H1 (cell line): ENCODE measurements at regions not wholly inside any gene's neighbourhood (a gene's known extent, or its start where the extent isn't known, plus 50 kb on each side); places are given as distances from the start of the nearest gene placed in this dataset.

ENCODE experiments used
- CTCF ChIA-PET: fragments of 300-600 bp; sonication (Branson Sonifier 250); formaldehyde crosslinking; loops from one replicate; lab custom pipeline; 2021; ENCODE audit not compliant: partially characterized antibody; lab: Charles Lee
- POLR2A ChIA-PET: fragments of 300-600 bp; sonication (Branson Sonifier 250); formaldehyde crosslinking; loops from one replicate; lab custom pipeline; 2021; ENCODE audit warnings: inconsistent platforms; ENCODE audit not compliant: partially characterized antibody; lab: Charles Lee
- DNase-seq, 2 experiments: peaks; one replicate each; pipeline versions ENCODE4 v3.0.0 to v3.0.0-alpha.2; 2010 to 2022; ENCODE audit warnings: low spot score in 2 of 2, low read depth in 1 of 2, mixed read lengths in 1 of 2
- FAIRE-seq: peaks from 2 replicates; lab custom pipeline; 2011; peaks lifted over from hg19 to GRCh38; lab: Jason Lieb, UNC
- H2AFZ ChIP-seq: 2 replicates; pipeline ENCODE4 v1.8.1; 2012; ENCODE audit warnings: low read length, inconsistent platforms
- H2AK5ac ChIP-seq: 2 replicates; pipeline ENCODE4 v1.6.1; 2013; ENCODE audit warnings: low read depth, low read length
- H2BK120ac ChIP-seq: replicated peaks from 2 replicates; pipeline ENCODE3; 2013; ENCODE audit warnings: low read depth, low read length, inconsistent platforms
- H2BK12ac ChIP-seq: 2 replicates; pipeline ENCODE4 v1.6.1; 2013; ENCODE audit warnings: low read depth, low read length
- H2BK15ac ChIP-seq: 2 replicates; pipeline ENCODE4 v1.6.1; 2013; ENCODE audit warnings: low read length
- H2BK20ac ChIP-seq: 2 replicates; pipeline ENCODE4 v1.6.1; 2013; ENCODE audit warnings: low read length
- H2BK5ac ChIP-seq: 2 replicates; pipeline ENCODE4 v1.6.1; 2013; ENCODE audit warnings: low read depth, low read length
- H3K14ac ChIP-seq: 2 replicates; pipeline ENCODE4 v1.6.1; 2013; ENCODE audit warnings: inconsistent platforms; ENCODE audit not compliant: insufficient read length
- H3K18ac ChIP-seq: 2 replicates; pipeline ENCODE4 v1.6.1; 2013; ENCODE audit warnings: low read length; ENCODE audit errors: extremely low read depth
- H3K23ac ChIP-seq: 2 replicates; pipeline ENCODE4 v1.6.1; 2013; ENCODE audit warnings: inconsistent platforms; ENCODE audit not compliant: insufficient read length
- H3K23me2 ChIP-seq: 2 replicates; pipeline ENCODE4 v1.6.1; 2013; ENCODE audit warnings: low read depth, low read length
- H3K27ac ChIP-seq: 2 replicates; pipeline ENCODE4 v1.6.1; 2011; ENCODE audit warnings: low read depth, low read length, inconsistent platforms
- H3K27me3 ChIP-seq, 4 experiments: replicated peaks in 1 of 4; 1 replicate in 1 of 4; 2 replicates in 3 of 4; pipeline versions ENCODE4 v1.6.1 to v1.8.1; 2011 to 2013; ENCODE audit warnings: low read length in 3 of 4, mild to moderate bottlenecking in 3 of 4, inconsistent platforms in 2 of 4, mixed read lengths in 2 of 4, moderate library complexity in 1 of 4; ENCODE audit not compliant: control insufficient read depth in 3 of 4, insufficient read depth in 3 of 4; ENCODE audit errors: extremely low read depth in 1 of 4
- H3K36me3 ChIP-seq, 4 experiments: 2 replicates each; pipeline versions ENCODE4 v1.6.1 to v1.8.1; 2011 to 2013; ENCODE audit warnings: mild to moderate bottlenecking in 4 of 4, low read length in 3 of 4, moderate library complexity in 2 of 4, control low read depth in 1 of 4, inconsistent platforms in 1 of 4; ENCODE audit not compliant: insufficient read depth in 4 of 4, control insufficient read depth in 2 of 4
- H3K4ac ChIP-seq: replicated peaks from 2 replicates; pipeline ENCODE3; 2013; ENCODE audit warnings: low read length, low read depth, mixed read lengths, inconsistent platforms; ENCODE audit not compliant: insufficient read length
- H3K4me1 ChIP-seq, 4 experiments: replicated peaks in 1 of 4; 1 replicate in 1 of 4; 2 replicates in 3 of 4; pipeline versions ENCODE4 v1.6.1 to v1.8.1; 2011 to 2013; ENCODE audit warnings: low read length in 3 of 4, inconsistent platforms in 2 of 4, mixed read lengths in 1 of 4; ENCODE audit not compliant: insufficient read depth in 4 of 4, control insufficient read depth in 3 of 4
- H3K4me2 ChIP-seq, 2 experiments: 2 replicates each; pipeline versions ENCODE4 v1.6.1 to v1.8.1; 2011 to 2013; ENCODE audit warnings: low read depth in 2 of 2, low read length in 2 of 2, control low read depth in 1 of 2, inconsistent platforms in 1 of 2, mild to moderate bottlenecking in 1 of 2; ENCODE audit not compliant: insufficient read depth in 1 of 2
- H3K4me3 ChIP-seq, 4 experiments: fragments of 200-600, 300-600 bp in 1 of 4; sonication (generic), shearing (Covaris generic), sonication (Bioruptor Twin) in 1 of 4; 2 replicates each; pipeline versions ENCODE4 v1.5.1 to v1.8.1; 2011 to 2016; ENCODE audit warnings: low read length in 4 of 4, low read depth in 3 of 4, control low read depth in 2 of 4, inconsistent platforms in 2 of 4, mild to moderate bottlenecking in 2 of 4, mixed read lengths in 1 of 4, moderate library complexity in 1 of 4; ENCODE audit not compliant: insufficient read depth in 2 of 4; ENCODE audit errors: extremely low read depth in 1 of 4
- H3K56ac ChIP-seq: replicated peaks from 2 replicates; pipeline ENCODE3; 2013; ENCODE audit warnings: low read depth, mild to moderate bottlenecking, mixed read lengths, low read length, inconsistent platforms; ENCODE audit not compliant: insufficient read length
- H3K79me1 ChIP-seq: 2 replicates; pipeline ENCODE4 v1.6.1; 2013; ENCODE audit warnings: low read depth, low read length, control low read depth
- H3K79me2 ChIP-seq, 2 experiments: 2 replicates each; pipeline versions ENCODE4 v1.6.1 to v1.8.1; 2012 to 2013; ENCODE audit warnings: low read length in 2 of 2, mild to moderate bottlenecking in 2 of 2, inconsistent platforms in 1 of 2; ENCODE audit not compliant: insufficient read depth in 2 of 2, control insufficient read depth in 1 of 2
- H3K9ac ChIP-seq, 4 experiments: replicated peaks in 1 of 4; 1 replicate in 1 of 4; 2 replicates in 3 of 4; pipeline versions ENCODE4 v1.6.1 to v1.8.1; 2011 to 2013; ENCODE audit warnings: low read depth in 3 of 4, low read length in 3 of 4, control low read depth in 2 of 4, mild to moderate bottlenecking in 2 of 4, moderate library complexity in 2 of 4, inconsistent platforms in 1 of 4; ENCODE audit errors: extremely low read depth in 1 of 4
- H3K9me3 ChIP-seq, 2 experiments: 2 replicates each; pipeline versions ENCODE4 v1.6.1 to v1.8.1; 2012 to 2013; ENCODE audit warnings: mild to moderate bottlenecking in 2 of 2, moderate library complexity in 2 of 2, control low read depth in 1 of 2, inconsistent platforms in 1 of 2, low read depth in 1 of 2, low read length in 1 of 2, mixed read lengths in 1 of 2; ENCODE audit not compliant: insufficient read depth in 2 of 2
- H4K20me1 ChIP-seq, 2 experiments: replicated peaks in 1 of 2; 2 replicates each; pipeline versions ENCODE3 to v1.8.1; 2011 to 2013; ENCODE audit warnings: inconsistent platforms in 2 of 2, low read length in 2 of 2, mild to moderate bottlenecking in 1 of 2; ENCODE audit not compliant: insufficient read depth in 2 of 2, control insufficient read depth in 1 of 2
- H4K5ac ChIP-seq: 2 replicates; pipeline ENCODE4 v1.6.1; 2013; ENCODE audit warnings: low read length, low read depth, mixed read lengths, inconsistent platforms; ENCODE audit not compliant: insufficient read length
- H4K8ac ChIP-seq: 2 replicates; pipeline ENCODE4 v1.8.0; 2013; ENCODE audit warnings: mild to moderate bottlenecking, moderate library complexity, low read length, inconsistent platforms; ENCODE audit not compliant: insufficient read depth; ENCODE audit errors: extremely low read depth
- H4K91ac ChIP-seq: replicated peaks from 2 replicates; pipeline ENCODE3; 2013; ENCODE audit warnings: low read length, mixed read lengths, inconsistent platforms; ENCODE audit not compliant: insufficient read length
- CBX8 ChIP-seq: fragments of 300-800, 300-1000 bp; sonication (generic); IDR thresholded peaks from 2 replicates; pipeline ENCODE4 v1.7.1; 2016; ENCODE audit warnings: low read depth, low read length, borderline replicate concordance
- POLR2A ChIP-seq, 2 experiments: IDR thresholded peaks; 1 replicate in 1 of 2; 2 replicates in 1 of 2; pipeline ENCODE4 v1.6.1; 2011; ENCODE audit warnings: low read depth in 2 of 2, low read length in 2 of 2, mild to moderate bottlenecking in 2 of 2; ENCODE audit errors: control extremely low read depth in 1 of 2
- RFX5 ChIP-seq: IDR thresholded peaks from 2 replicates; pipeline ENCODE4 v1.6.1; 2011; ENCODE audit warnings: low read depth, low read length, improper control_type of control experiment, borderline replicate concordance
- SAP30 ChIP-seq: fragments of 300-600 bp; sonication (generic); IDR thresholded peaks from 2 replicates; pipeline ENCODE4 v1.7.1; 2012; ENCODE audit warnings: low read length, moderate library complexity, mild to moderate bottlenecking, inconsistent platforms; ENCODE audit not compliant: insufficient read depth, insufficient replicate concordance
- SIX5 ChIP-seq: IDR thresholded peaks from 2 replicates; pipeline ENCODE4 v1.6.1; 2011; ENCODE audit warnings: mild to moderate bottlenecking, low read depth, low read length
- ZNF274 ChIP-seq: IDR thresholded peaks from 2 replicates; pipeline ENCODE4 v1.7.0; 2012; ENCODE audit warnings: low read length, borderline replicate concordance; ENCODE audit errors: extremely low read depth
- WGBS, 2 experiments: shearing (Covaris generic) in 1 of 2; methylation state at CpG; one replicate each; pipeline versions ENCODE4 v1.1.6 to v1.1.7; 2013 to 2015; ENCODE audit warnings: low lambda C conversion rate in 2 of 2, mixed read lengths in 2 of 2, inconsistent platforms in 1 of 2, low coverage in 1 of 2, missing lambda C conversion rate in 1 of 2; ENCODE audit not compliant: insufficient replicate concordance in 2 of 2, insufficient coverage in 1 of 2, insufficient read length in 1 of 2; ENCODE audit errors: extremely low coverage in 1 of 2, missing lambda C conversion rate in 1 of 2; 5-methylcytosine and 5-hydroxymethylcytosine counted together
- TF ChIP-seq, protein P1 (sequence below), 3 experiments: IDR thresholded peaks; 1 replicate in 2 of 3; 2 replicates in 1 of 3; pipeline versions ENCODE4 v1.5.1 to v1.6.1; 2011; ENCODE audit warnings: low read length in 3 of 3, mild to moderate bottlenecking in 3 of 3, inconsistent platforms in 2 of 3, low read depth in 1 of 3, moderate library complexity in 1 of 3; ENCODE audit not compliant: insufficient read depth in 1 of 3; ENCODE audit errors: control extremely low read depth in 1 of 3
- TF ChIP-seq, protein P2 (sequence below): IDR thresholded peaks from 2 replicates; pipeline ENCODE4 v1.6.1; 2012; ENCODE audit warnings: low read length, inconsistent platforms

DNA sequence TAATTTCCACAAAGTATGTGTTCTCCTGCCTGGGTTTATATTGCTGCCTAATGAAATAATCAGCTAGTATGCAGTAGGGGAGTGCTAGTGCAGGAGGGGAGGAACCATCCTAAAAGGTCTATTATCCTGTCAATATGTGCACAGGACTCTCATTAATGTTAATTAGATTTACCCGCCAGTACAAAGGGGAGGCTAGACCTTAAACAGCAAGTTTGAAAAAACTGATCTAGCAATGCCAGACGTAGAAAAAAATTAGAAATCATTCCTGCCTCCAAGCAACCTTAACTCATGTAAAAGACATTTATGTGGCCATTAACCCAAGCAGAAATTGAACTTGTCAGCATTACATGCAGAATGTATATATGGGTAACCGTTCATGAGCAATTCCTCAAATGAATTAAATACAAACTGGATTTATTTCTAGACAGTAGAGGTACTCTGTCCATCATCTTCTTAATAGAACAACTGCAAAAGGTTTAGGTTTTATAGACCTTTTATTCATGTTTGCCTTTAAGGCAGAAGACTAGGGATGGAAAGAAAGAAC, 294.3 kb upstream of the TENM3 start:
- Histone ChIP-seq H2BK20ac (peak overlapping the region; percentile 99), H2AK5ac (peak overlapping the region; percentile 99; the same call in 1 of the 2 replicates), H4K91ac (peak overlapping the region; percentile 100), H2AFZ (no peak overlapping the region), H2BK15ac (no peak overlapping the region), H3K79me2 (no peaks in the 10 kb centered on the region), H3K18ac (peak overlapping the region; percentile 99; the same call in 1 of the 2 replicates), H3K4ac (peak overlapping the region; percentile 98), H3K4me1 (peaks cover 3 to 10% (median 8%) of the 10 kb centered on the region in 4 experiments; a peak in 6 of 7 replicates), H3K9me3 (no peaks in the 10 kb centered on the region; a peak in 1 of 4 replicates), H2BK120ac (peak overlapping the region; percentile 100), H3K9ac (no peak overlapping the region), H4K20me1 (no peaks in the 10 kb centered on the region), H4K5ac (peak overlapping the region; percentile 68), H3K56ac (no peak overlapping the region), H2BK12ac (peak overlapping the region; percentile 99; the same call in 1 of the 2 replicates), H3K23ac (no peak overlapping the region), H3K4me3 (no peak overlapping the region), H3K27ac (peak overlapping the region; percentile 74; the same call in 1 of the 2 replicates), H3K23me2 (no peaks in the 10 kb centered on the region; the same call in 1 of the 2 replicates), H3K4me2 (no peak overlapping the region), H3K14ac (no peak overlapping the region), H3K36me3 (no peaks in the 10 kb centered on the region; a peak in 1 of 8 replicates), H3K27me3 (no peaks in the 10 kb centered on the region), H2BK5ac (peak overlapping the region; percentile 100; the same call in 1 of the 2 replicates), H3K79me1 (no peaks in the 10 kb centered on the region), H4K8ac (no peak overlapping the region)
- no peak for FAIRE-seq
- CTCF ChIA-PET = interaction anchor here (0.6 to 1.1 kb wide), 2 partner anchors 15 to 541 kb away, joined by 3 read pairs; no protein-coding TSS in a partner anchor
- POLR2A ChIA-PET = interaction anchor here (0.7 to 2.7 kb wide), 4 partner anchors 9 to 488 kb away, joined by 3 to 8 read pairs (median 4); no protein-coding TSS in a partner anchor
- WGBS, 2 experiments = 52% methylated on average over 3 of the region's 3 CpGs; no CpG with 5 or more reads in 1 of the 2 experiments
- no peak for DNase-seq
- no peak for TF ChIP-seq CBX8
- TF ChIP-seq, protein P1, sequence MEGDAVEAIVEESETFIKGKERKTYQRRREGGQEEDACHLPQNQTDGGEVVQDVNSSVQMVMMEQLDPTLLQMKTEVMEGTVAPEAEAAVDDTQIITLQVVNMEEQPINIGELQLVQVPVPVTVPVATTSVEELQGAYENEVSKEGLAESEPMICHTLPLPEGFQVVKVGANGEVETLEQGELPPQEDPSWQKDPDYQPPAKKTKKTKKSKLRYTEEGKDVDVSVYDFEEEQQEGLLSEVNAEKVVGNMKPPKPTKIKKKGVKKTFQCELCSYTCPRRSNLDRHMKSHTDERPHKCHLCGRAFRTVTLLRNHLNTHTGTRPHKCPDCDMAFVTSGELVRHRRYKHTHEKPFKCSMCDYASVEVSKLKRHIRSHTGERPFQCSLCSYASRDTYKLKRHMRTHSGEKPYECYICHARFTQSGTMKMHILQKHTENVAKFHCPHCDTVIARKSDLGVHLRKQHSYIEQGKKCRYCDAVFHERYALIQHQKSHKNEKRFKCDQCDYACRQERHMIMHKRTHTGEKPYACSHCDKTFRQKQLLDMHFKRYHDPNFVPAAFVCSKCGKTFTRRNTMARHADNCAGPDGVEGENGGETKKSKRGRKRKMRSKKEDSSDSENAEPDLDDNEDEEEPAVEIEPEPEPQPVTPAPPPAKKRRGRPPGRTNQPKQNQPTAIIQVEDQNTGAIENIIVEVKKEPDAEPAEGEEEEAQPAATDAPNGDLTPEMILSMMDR (IDR thresholded peaks at IDR 0.05; ENCODE audit: control extremely low read depth in 1 of 3, insufficient read depth in 1 of 3, low read depth in 1 of 3, low read length in 3 of 3) = no peak
- TF ChIP-seq, protein P2, sequence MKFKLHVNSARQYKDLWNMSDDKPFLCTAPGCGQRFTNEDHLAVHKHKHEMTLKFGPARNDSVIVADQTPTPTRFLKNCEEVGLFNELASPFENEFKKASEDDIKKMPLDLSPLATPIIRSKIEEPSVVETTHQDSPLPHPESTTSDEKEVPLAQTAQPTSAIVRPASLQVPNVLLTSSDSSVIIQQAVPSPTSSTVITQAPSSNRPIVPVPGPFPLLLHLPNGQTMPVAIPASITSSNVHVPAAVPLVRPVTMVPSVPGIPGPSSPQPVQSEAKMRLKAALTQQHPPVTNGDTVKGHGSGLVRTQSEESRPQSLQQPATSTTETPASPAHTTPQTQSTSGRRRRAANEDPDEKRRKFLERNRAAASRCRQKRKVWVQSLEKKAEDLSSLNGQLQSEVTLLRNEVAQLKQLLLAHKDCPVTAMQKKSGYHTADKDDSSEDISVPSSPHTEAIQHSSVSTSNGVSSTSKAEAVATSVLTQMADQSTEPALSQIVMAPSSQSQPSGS = no peak
- TF ChIP-seq SAP30 = no peak
- TF ChIP-seq POLR2A (IDR thresholded peaks at IDR 0.05; ENCODE audit: control extremely low read depth in 1 of 2, low read depth in 2 of 2, low read length in 2 of 2) = no peak
- no peak for TF ChIP-seq ZNF274
- TF ChIP-seq SIX5 = no peak
- no peak for TF ChIP-seq RFX5
